ENCODE measurements at regions not wholly inside any gene's neighbourhood (a gene's known extent, or its start where the extent isn't known, plus 50 kb on each side); places are given as distances from the start of the nearest gene placed in this dataset.
A peak's percentile ranks its signal among the peaks of the same experiment; 100 is the strongest.

DNA sequence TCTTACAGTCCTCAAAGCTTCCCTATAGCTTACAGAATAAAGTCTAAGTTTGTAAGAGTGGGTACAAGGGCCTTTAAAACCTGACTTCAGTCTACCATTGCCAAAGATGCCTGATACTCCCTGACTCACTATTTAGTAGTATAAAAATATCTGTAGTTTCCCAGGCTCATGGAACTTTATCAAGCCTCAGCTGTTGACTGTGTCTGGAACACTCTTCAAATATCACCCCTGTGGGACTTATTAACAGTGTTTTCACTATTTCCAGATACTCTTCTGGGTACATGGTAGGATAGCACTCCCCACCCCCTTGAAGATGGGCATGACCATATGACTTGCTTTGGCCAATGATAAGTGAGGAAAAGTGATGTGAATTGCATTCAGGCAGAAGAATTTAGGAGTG lies 105.3 kb upstream of the TENT5A start:
- DNase-seq = no peak

DNA sequence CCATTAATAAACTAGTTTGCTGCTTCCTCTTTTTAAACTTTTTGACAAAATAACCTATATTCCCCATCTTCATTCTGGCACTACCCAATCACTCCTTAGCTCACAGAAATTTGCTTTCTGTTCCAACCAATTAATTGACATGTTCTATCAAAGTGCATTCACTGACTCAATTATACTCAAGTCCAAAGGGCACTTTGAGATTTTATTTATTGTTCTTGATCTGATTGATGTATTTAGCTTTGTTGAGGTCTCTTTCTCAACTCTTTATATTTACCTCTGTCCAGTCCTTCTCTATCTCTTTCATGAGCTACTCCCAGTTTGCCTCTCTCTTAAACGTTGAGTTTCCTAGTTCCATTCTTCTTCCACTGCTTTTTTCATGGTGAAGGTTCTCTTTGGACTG lies 104.4 kb upstream of the TENT5A start:
- DNase-seq = no peak

- DNase-seq = no peak
Measured at GRCh38 chr6:81854474-81854873, 102.0 kb upstream of the TENT5A start.

DNA sequence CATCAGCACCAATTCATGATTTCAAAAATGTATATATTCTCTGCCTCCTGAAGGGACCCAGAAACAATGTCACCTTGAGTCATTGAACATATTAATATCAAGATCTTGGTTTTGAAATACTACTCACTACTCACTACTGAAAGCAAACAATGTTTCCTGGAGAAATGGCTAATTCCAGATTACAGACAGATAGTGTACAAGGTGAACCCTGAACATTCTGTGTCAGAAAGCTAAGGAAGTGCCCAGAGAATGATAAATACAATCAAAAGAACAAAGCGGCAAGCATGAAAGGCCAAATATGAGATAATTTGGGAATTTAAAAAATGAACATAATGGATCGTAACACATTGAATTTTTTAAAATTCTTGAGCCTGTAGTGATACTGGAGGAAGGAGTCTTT lies 101.5 kb upstream of the TENT5A start:
- no peak for DNase-seq

- DNase-seq = no peak
Measured at GRCh38 chr6:81849248-81849647, 96.8 kb upstream of the TENT5A start.

GRCh38 chr6:81847866-81848265 lies 95.4 kb upstream of the TENT5A start:
- DNase-seq = no peak

DNA sequence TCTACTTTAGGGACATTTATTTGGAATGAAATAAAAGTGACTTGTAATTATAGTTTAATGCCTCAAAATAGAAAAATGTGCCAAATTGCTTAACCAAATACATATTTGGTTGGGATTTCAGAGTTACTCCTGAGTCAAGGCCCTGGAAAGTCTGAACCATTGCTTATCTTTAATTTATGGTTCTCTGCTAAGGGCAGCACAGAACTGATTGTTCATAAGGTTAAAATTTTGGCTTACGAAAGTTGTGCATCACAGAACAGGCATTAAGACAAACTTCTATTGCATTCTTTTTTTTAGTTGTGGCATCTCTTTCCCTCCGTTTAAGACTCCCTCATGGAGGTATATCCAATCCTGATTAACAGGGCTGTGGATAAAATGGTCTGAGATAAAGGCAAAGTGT lies 92.2 kb upstream of the TENT5A start:
- no peak for DNase-seq

GRCh38 chr6:81843302-81843701 lies 90.8 kb upstream of the TENT5A start:
- DNase-seq = no peak

DNA sequence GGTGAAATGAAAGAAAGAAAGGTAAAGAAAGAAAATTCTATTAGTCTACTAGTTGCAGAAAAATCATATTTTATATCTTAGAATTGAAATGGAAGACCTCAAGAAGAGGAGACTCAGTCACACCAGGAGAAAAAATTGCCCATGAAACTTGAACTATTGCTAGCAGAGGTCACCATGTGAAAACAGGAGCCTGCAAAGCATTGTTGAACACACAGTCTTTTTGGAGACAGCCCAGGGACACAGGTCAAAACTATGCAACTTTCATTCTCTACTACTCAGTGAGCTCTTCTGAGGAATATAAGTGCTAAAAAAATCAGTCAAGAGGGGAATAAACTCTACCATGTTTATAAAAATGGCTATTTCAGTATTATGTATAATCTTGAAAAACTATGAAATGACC lies 89.8 kb upstream of the TENT5A start:
- no peak for DNase-seq

GRCh38 chr6:81838724-81839426 lies 86.4 kb upstream of the TENT5A start:
- no peak for DNase-seq

DNA sequence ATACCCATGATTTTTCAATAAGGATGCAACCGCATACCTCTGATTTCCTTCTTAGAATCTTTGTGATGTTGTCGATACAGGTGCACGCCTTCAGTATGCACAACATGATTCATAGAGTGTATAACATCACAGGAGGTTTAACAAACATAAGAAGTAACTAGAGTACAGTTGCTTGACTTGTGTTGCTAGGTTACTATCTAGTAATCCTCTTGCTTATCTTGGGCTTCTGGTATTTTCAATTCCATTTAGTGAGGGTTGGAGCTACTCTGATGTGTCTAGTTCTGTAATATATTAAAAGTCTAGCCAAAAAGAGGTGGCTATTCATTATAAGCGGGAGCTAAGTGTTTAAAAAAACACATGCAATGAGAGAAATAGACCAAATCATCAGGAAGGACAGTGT lies 85.5 kb upstream of the TENT5A start:
- DNase-seq = peak in 1 of 5 experiments; percentile 21

DNA sequence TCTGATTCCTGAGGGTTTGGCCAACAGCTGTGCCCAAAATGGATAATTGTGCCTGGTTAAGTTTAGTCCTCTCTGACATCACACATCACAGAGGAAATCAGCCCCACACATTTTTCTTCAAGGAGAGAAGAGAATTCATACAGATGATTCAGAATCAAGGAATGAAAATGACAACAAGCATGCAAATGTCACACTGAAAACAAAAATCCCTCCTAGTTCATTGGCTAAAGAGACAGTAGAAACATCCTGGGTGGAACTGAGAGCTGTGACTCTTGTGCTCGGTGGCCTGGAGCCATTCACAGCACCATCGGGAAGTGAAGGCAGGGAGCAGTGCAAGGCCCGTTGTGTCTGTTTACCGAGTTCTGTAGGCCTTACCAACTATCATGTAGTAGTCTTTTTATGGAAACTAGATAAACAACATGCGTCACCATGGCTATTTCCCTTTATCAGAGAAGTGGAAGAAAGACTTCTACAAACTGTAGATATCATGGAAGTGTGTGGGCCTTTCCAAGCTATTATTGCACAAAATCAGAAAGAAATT lies 81.7 kb upstream of the TENT5A start:
- DNase-seq = no peak

DNA sequence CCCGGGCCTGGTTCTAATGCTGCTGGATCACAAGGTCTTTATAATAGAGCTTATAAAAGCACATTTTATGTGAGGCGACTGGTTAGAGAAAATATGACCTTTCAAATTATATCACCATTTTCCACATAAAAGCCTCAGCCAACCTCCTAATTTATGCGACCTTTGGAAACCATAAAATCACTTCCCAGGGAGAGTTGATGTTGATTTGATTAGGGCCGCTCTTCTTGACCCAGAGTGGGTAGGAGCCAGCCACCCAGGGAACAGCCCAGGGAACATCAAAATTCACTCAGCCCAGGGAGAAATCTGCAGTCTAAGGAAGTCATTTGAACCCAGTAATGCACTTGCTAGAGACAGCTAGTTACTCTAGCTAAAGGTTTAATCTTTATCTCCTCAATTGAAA lies 79.8 kb upstream of the TENT5A start:
- no peak for DNase-seq

DNA sequence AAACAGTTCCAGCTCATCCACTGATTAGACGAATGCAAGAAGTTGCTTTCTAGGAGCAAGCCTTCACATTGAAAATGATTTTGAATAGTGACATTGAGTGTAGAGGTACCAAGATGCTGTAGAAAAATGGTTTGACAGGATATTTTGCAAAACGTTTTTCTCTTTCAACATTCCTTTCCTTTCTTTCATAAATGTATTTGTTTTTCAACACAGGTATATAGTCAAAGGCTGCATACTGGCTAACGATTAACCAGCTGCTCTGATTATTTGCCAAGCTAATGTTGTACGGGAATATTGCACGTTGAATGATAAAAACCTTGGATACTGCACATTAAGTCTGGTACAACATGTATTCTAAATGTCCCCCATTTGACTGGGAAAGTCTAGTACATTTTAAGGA lies 78.8 kb upstream of the TENT5A start:
- no peak for DNase-seq

DNA sequence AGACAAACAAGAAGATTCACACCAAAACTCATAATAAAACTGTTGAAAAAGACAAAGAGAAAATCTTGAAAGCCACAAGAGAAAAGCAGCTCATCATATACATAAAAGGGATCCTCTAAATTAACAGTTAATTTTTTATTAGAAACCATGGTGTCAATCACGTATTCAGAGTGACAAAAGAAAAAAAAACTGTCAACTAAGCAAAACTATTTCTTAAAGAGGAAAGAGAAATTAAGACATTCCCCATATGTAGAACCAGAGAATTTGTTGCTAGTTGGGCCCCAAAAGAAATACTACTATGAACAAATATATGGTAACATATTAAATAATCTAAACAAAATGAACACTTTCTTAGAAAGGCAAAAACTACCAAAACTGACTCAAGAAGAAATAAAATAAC lies 74.3 kb upstream of the TENT5A start:
- no peak for DNase-seq

GRCh38 chr6:81822568-81822967 lies 70.1 kb upstream of the TENT5A start:
- no peak for DNase-seq

DNA sequence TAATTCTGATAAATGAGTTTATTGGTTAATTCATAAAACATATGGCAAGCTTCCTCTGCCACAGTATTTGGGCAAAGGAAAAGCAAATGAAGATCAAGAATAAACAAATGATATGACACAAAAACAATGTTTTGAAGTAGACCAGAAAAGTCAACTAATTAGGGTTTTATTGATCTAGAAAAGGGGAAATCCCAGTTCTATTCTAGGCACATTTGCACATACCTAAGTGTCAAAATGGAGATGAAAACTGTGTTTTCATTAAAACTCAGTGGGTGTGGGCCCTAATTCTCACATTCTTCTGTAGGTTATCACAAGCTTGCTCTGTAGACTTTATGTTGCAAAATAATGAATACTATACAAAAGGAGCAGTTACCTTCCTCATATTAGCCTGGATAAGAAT lies 69.0 kb upstream of the TENT5A start:
- DNase-seq = no peak

GRCh38 chr6:81820980-81821379 lies 68.5 kb upstream of the TENT5A start:
- peak in 1 of 5 experiments; percentile 31 for DNase-seq

GRCh38 chr6:81820422-81820821 lies 67.9 kb upstream of the TENT5A start:
- no peak for DNase-seq

DNA sequence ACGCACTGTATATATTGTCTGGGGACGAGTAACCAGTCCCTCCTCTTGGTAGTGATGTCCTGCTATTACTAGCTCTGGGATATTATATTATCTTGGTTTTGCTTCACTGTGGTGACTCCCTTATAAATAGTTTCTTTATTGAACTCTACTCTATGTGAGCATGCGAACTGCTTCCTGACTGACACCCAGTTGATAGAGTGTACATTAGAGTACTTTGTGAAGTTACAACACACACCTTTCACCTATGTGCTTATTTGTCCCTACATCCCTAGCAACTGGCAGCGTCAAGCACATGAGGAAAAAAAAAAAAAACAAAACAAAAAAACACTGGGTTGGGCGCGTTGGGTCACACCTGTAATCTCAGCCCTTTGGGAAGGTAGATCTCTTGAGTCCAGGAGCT lies 67.3 kb upstream of the TENT5A start:
- DNase-seq = no peak

- peak in 1 of 5 experiments; percentile 85 for DNase-seq
Measured at GRCh38 chr6:81818901-81819361, 66.5 kb upstream of the TENT5A start.

GRCh38 chr6:81816380-81816779 lies 63.9 kb upstream of the TENT5A start:
- no peak for DNase-seq

- peak in 1 of 5 experiments; percentile 23 for DNase-seq
Measured at GRCh38 chr6:81814370-81815076, 62.0 kb upstream of the TENT5A start.

GRCh38 chr6:81813305-81813704 lies 60.8 kb upstream of the TENT5A start:
- no peak for DNase-seq

Measured in T-helper 2 cell (primary cell).